GM12892 (cell line): ENCODE measurements at regions not wholly inside any gene's neighbourhood (a gene's known extent, or its start where the extent isn't known, plus 50 kb on each side); places are given as distances from the start of the nearest gene placed in this dataset.

Experiments
- DNase-seq: peaks from one replicate; pipeline ENCODE4 v3.0.0; 2011; ENCODE audit not compliant: insufficient read length
- FAIRE-seq: peaks from 2 replicates; lab custom pipeline; 2011; peaks lifted over from hg19 to GRCh38; lab: Jason Lieb, UNC
- POLR2A ChIP-seq: IDR thresholded peaks from 2 replicates; pipeline ENCODE4 v1.6.1; 2011; ENCODE audit warnings: low read depth, low read length, control low read depth
- POLR2AphosphoS5 ChIP-seq: IDR thresholded peaks from 2 replicates; pipeline ENCODE4 v1.6.1; 2011; ENCODE audit warnings: low read depth, low read length, control low read depth
- TAF1 ChIP-seq: IDR thresholded peaks from 2 replicates; pipeline ENCODE4 v1.6.1; 2011; ENCODE audit warnings: low read depth, mild to moderate bottlenecking, control low read depth, low read length, borderline replicate concordance

DNA sequence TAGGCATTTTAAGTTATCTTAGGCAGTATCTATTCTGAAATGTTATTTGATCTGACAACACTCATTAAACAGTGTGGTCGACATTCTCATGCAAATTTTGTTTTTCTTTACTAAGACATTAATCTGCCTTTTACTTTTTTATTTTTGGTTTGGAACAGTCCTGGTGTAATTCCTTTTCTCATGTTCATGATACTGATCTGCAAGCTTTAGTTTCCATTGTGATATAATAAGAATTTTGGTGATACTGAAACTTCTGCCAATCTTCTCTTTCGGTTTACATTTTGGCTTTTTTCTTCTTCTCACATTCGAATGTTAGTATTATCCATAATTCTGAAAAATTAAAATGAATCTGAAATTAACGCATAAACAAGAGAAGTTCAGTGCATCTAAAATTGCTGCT is 281.9 kb upstream of the MTPN start:
- DNase-seq: no peak
- no peak for FAIRE-seq
- no peak for TF ChIP-seq TAF1
- no peak for TF ChIP-seq POLR2AphosphoS5
- no peak for TF ChIP-seq POLR2A

GRCh38 chr7:136256491-136256890 is 279.3 kb upstream of the MTPN start:
- TF ChIP-seq TAF1 (no peak), POLR2AphosphoS5 (no peak)
- FAIRE-seq: no peak
- no peak for DNase-seq

GRCh38 chr7:136254148-136254547 is 277.0 kb upstream of the MTPN start:
- no peak for DNase-seq
- no peak for FAIRE-seq
- no peak for TF ChIP-seq TAF1
- no peak for TF ChIP-seq POLR2AphosphoS5
- TF ChIP-seq POLR2A: no peak

DNA sequence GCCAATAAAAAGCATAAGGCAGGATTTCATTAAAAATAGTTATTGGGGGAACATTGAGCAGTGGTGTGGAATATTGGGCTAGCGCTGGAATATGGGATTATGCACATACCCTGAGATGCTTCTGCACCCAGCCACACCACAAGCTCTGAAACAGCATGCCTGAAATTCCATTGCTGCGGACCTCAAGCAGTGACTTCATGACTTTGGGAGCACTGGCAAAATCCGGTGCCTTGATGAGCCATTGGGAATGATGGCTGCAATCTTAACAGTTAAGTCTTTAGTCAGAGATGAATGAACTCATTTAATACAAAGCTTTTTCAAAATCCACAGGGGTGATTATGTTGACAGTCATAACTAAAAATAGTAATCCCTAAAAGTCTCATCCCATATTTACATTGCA is 274.7 kb upstream of the MTPN start:
- TF ChIP-seq POLR2AphosphoS5 (no peak), TAF1 (no peak), POLR2A (no peak)
- FAIRE-seq: no peak

DNA sequence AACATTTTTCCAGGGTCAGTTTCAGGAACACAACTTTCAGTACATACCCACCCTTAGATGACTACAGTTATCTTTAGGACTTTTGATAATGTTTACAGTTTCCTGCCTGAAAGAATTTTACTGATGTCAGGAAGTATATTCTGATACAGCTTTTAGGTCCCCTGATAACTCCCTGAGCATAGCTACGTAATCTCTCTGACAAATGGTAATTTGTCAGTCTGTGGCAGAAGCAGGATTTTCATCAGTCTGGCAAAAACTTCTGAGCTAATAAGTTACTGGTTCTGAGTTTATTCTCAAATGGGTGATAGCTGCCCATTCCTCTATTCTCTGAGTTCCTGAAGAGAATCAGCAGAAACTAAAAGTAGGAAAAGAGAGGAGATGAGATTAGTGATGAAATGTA is 270.1 kb upstream of the MTPN start:
- FAIRE-seq: no peak

More for the DNA sequence above, 274.7 kb upstream of the MTPN start:
- DNase-seq: no peak

DNA sequence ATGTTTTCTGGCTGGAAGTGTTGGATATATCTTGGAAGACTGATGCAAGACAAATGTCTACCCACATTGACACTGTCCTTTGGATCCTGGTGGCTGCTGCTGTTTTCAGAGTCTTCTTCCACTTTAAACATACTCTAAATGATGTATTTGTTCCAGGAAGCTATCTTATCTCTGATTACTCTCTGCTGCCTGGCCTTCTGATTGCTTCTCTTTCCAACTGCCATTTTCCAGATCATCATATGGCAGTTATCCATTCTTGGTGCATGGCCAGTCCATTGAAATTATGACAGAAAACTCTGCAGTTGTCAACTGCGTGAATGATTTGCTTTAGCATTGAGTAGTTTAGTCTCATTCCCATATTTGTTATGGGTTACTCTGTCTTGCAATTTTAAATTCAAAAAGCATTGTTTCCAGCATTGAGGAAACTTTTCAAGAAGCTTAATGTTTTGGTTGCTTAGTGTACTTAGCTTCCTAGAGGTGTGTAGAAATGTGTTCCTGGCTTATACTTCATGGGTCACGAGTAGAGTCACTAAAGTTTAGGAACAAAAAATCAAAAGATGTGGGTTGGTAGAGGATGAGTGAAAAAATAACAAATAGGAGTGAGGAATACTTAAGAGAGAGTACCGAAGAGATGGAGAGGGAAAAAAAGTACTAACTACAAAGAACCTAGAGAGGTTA is 268.3 kb upstream of the MTPN start:
- no peak for DNase-seq
- TF ChIP-seq POLR2A (no peak), TAF1 (no peak), POLR2AphosphoS5 (no peak)
- FAIRE-seq: no peak

More for the DNA sequence above, 270.1 kb upstream of the MTPN start:
- no peak for DNase-seq
- TF ChIP-seq TAF1 (no peak), POLR2AphosphoS5 (no peak), POLR2A (no peak)

DNA sequence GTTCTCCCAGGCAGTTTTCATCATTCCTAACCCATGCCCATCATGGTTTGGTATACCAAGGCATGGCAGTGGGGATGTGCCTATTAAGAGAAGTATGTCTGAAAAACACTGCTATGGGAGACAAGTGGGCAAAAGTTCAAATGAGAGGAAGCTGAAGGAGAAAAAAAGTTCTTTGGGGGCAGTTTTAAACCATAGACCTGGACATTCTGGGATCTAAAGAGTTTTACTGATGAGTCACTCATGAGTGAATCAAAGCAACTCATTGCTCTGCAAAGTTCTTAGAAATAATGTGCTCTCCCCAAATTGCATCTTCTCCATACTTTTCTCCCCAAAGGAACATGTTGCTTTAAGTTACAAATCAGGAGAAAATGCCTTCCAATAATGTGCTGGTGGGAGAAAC is 256.9 kb upstream of the MTPN start:
- TF ChIP-seq POLR2AphosphoS5 (no peak), POLR2A (no peak), TAF1 (no peak)
- FAIRE-seq (no peak), DNase-seq (no peak)

- FAIRE-seq (no peak), DNase-seq (no peak)
- TF ChIP-seq TAF1 (no peak), POLR2A (no peak), POLR2AphosphoS5 (no peak)
Measured at GRCh38 chr7:136230210-136230609, 253.1 kb upstream of the MTPN start.

GRCh38 chr7:136229790-136230189 is 252.6 kb upstream of the MTPN start:
- no peak for TF ChIP-seq POLR2AphosphoS5
- TF ChIP-seq POLR2A: no peak
- DNase-seq (no peak), FAIRE-seq (no peak)

- TF ChIP-seq TAF1 (no peak), POLR2AphosphoS5 (no peak), POLR2A (no peak)
- FAIRE-seq (no peak), DNase-seq (no peak)
Measured at GRCh38 chr7:136228171-136228570, 251.0 kb upstream of the MTPN start.

GRCh38 chr7:136214356-136214755 is 237.2 kb upstream of the MTPN start:
- FAIRE-seq: no peak
- TF ChIP-seq TAF1 (no peak), POLR2A (no peak), POLR2AphosphoS5 (no peak)
- DNase-seq: no peak

GRCh38 chr7:136213012-136213411 is 235.9 kb upstream of the MTPN start:
- FAIRE-seq: no peak
- no peak for TF ChIP-seq TAF1
- DNase-seq: no peak
